Left lung (tissue), 4 donors: ENCODE measurements at regions not wholly inside any gene's neighbourhood (a gene's known extent, or its start where the extent isn't known, plus 50 kb on each side); places are given as distances from the start of the nearest gene placed in this dataset.

Experiments
- ATAC-seq: fragments of 200-7000 bp; cut with Tn5 transposase; one replicate; pipeline ENCODE4 v1.9.1; 2020; ENCODE audit warnings: moderate library complexity
- DNase-seq, 4 donors: peaks; one replicate each; pipeline ENCODE4 v3.0.0-alpha.2; 2013 to 2020
- H3K27ac ChIP-seq, 2 donors: fragments of 200-600 bp; sonication (generic) in 1 of 2; one replicate each; pipeline versions ENCODE4 v1.5.0 to v1.8.0; 2020 to 2021
- H3K27me3 ChIP-seq, 2 donors: fragments of 200-600 bp; sonication (generic) in 1 of 2; one replicate each; pipeline versions ENCODE4 v1.5.0 to v1.8.0; 2020 to 2021
- H3K36me3 ChIP-seq, 2 donors: fragments of 200-600 bp; sonication (generic) in 1 of 2; one replicate each; pipeline versions ENCODE4 v1.5.0 to v1.8.0; 2020 to 2021
- H3K4me1 ChIP-seq, 2 donors: fragments of 200-600 bp; one replicate each; pipeline ENCODE4 v1.8.0; 2021
- H3K4me3 ChIP-seq, 2 donors: fragments of 200-600 bp; sonication (generic) in 1 of 2; one replicate each; pipeline versions ENCODE4 v1.5.0 to v1.8.0; 2020 to 2021; ENCODE audit warnings: mild to moderate bottlenecking in 1 of 2
- H3K9me3 ChIP-seq, 2 donors: fragments of 200-600 bp; sonication (generic) in 1 of 2; one replicate each; pipeline versions ENCODE4 v1.5.0 to v1.8.0; 2020 to 2021
- intact Hi-C, 2 donors: fragments of 100-400 bp; cut with DNase I; formaldehyde crosslinking; loops; one replicate each; pipeline versions ENCODE4 v1.11.2 to v1.14.2; 2022
- TF ChIP-seq, protein P1 (sequence below), 2 donors: fragments of 200-600 bp; sonication (generic) in 1 of 2; IDR thresholded peaks; one replicate each; pipeline versions ENCODE4 v1.5.0 to v1.8.0; 2021; ENCODE audit warnings: antibody characterized with exemption in 2 of 2
- donor health status: DM: no; HTN: yes; CAD: no.
- donor health status: DM: no; HTN: no; CAD: no.

DNA sequence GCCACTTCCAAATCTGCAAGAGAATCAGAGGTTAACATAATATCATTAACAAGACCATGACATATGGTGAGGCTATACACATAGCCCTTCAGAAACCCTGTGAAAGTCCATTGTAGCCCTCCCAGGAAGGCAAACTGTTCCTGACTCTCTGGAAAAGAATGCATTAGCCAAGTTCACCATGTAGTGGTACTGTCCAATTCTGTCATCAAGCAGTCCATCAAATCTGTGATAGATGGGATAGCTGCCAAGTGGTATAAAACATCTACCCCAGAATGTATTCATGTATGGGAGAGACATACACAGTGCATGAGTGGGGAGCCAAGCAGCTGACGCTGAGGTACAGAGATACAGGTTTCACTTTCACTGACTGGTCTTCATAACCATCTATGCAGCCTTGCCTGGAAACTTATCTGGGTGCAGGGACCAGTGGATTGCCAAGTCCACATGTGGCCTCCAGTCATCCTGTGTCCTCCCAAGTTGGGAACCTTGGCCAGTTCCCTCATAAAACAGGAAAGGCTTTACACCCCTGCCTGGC lies 281.1 kb downstream of the MBD2 start:
- no peak for DNase-seq
- H3K4me1 ChIP-seq, result no peaks in the 10 kb centered on the region
- no peaks in the 10 kb centered on the region for H3K27me3 ChIP-seq
- intact Hi-C loops, result no loop called here
- H3K36me3 ChIP-seq, result no peaks in the 10 kb centered on the region
- no peak for ATAC-seq
- no peak overlapping the region for H3K4me3 ChIP-seq
- TF ChIP-seq, protein P1, sequence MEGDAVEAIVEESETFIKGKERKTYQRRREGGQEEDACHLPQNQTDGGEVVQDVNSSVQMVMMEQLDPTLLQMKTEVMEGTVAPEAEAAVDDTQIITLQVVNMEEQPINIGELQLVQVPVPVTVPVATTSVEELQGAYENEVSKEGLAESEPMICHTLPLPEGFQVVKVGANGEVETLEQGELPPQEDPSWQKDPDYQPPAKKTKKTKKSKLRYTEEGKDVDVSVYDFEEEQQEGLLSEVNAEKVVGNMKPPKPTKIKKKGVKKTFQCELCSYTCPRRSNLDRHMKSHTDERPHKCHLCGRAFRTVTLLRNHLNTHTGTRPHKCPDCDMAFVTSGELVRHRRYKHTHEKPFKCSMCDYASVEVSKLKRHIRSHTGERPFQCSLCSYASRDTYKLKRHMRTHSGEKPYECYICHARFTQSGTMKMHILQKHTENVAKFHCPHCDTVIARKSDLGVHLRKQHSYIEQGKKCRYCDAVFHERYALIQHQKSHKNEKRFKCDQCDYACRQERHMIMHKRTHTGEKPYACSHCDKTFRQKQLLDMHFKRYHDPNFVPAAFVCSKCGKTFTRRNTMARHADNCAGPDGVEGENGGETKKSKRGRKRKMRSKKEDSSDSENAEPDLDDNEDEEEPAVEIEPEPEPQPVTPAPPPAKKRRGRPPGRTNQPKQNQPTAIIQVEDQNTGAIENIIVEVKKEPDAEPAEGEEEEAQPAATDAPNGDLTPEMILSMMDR (IDR thresholded peaks at IDR 0.05), result no peak
- H3K27ac ChIP-seq, result no peak overlapping the region
- H3K9me3 ChIP-seq, result peaks cover 0 to 22% of the 10 kb centered on the region in 2 donors

DNA sequence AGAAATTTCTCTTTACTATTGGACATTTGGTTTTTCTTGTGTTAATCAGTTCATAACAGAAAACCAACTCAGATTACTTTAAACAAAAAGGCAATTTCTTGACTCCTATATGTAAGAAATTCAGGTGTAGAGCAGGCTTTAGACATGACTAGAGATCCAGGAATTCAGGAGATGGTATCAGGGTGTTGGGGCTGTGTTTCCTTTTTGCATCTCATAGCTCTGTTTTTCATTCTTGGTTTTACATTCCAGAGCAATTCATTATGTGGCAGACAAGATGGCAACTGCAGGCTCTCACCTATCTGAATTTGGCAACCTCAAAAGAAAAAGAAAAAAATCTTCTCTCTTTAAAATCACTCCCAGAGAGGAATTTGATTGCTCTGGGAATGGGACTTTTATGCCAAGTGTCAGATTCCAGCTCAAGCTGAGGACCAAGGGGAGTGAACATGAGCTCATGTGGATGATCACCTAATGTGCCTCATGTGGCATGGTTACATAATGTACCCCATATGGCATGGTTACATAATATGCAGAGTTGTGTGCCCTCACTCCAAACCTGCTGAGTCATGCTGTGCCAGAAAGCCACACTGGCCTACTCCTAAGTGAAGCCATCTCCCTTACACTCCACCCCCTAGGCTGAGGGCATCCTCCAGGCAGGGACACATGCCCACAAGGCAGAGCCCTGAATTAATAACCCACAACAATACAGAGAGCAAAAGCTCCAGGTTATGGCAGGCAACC lies 282.7 kb downstream of the MBD2 start:
- Histone ChIP-seq H3K4me3 (no peak overlapping the region), H3K27me3 (no peaks in the 10 kb centered on the region), H3K27ac (no peak overlapping the region), H3K9me3 (peaks cover 0 to 22% of the 10 kb centered on the region in 2 donors), H3K36me3 (no peaks in the 10 kb centered on the region), H3K4me1 (no peaks in the 10 kb centered on the region)
- TF ChIP-seq, protein P1 (IDR thresholded peaks at IDR 0.05), result no peak
- peak; percentile 26 for ATAC-seq
- DNase-seq, result no peak
- intact Hi-C loops, result no loop called here

DNA sequence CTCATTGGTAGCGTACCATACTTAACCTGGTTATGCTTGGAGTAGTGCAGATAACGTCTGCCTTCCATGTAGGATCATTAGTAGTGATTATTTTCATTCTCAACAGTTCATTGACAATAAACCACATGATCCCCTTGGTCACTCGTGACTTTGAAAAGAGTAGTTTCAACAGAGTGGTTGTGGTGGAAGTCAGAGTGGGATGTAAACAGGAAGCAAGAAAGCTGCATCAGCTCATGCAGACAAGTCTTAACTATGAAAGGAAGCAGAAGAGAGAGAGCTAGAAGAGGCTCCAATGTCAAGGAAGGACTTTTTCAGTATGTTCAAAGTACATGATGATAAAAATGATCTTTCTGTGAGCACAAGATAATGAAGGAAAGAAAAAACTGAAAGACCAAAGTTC lies 287.4 kb downstream of the MBD2 start:
- ATAC-seq, result no peak
- no peaks in the 10 kb centered on the region for H3K36me3 ChIP-seq
- TF ChIP-seq, protein P1 (IDR thresholded peaks at IDR 0.05), result no peak
- H3K4me3 ChIP-seq, result no peak overlapping the region
- H3K27ac ChIP-seq, result no peak overlapping the region
- H3K27me3 ChIP-seq, result no peaks in the 10 kb centered on the region
- DNase-seq, result no peak
- no peaks in the 10 kb centered on the region for H3K9me3 ChIP-seq
- intact Hi-C loops, result no loop called here
- H3K4me1 ChIP-seq, result no peaks in the 10 kb centered on the region

DNA sequence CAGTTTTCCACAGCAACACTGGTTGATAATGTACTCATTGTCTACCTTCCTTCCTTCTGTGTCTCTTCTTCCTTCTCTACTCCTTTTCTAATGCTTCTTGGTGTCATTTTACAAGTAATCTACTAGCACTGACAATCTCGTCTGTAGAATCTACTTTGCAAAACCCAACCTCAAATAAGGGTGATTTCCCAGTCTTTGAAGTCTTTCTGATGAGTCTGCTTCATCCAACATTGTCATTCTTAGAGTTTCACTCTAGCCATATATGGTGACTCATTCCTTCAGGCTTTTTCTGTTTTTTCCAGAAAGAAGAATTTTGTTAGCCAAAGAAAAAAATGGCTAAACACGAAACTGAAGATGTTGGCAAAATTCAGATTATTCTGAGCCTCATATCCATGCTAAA lies 288.7 kb downstream of the MBD2 start:
- ATAC-seq, result no peak
- no peaks in the 10 kb centered on the region for H3K27me3 ChIP-seq
- no peak for DNase-seq
- H3K36me3 ChIP-seq, result no peaks in the 10 kb centered on the region
- H3K4me3 ChIP-seq, result no peak overlapping the region
- no peak overlapping the region for H3K27ac ChIP-seq
- no peaks in the 10 kb centered on the region for H3K9me3 ChIP-seq
- intact Hi-C loops, result no loop called here
- TF ChIP-seq, protein P1 (IDR thresholded peaks at IDR 0.05), result no peak
- no peaks in the 10 kb centered on the region for H3K4me1 ChIP-seq

DNA sequence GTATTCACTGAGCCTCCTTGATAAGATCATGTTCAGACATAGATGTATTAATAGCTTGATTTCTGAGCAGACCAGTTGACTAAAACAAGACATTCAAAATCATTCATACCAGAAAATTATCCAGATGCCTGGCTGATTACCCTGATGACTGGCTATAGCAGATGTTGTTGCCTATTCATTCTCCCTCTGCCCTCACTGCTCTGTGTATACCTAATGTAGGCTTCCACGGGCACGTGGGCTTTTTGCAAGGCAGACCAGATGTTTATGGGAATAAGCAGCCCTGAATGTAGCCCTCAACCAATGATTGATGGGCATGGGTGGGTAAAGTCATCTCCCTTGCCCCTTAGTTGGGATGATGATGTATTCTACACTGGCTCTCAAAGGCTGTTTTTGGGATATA lies 289.1 kb downstream of the MBD2 start:
- ATAC-seq (no peak), DNase-seq (no peak)
- TF ChIP-seq, protein P1 (IDR thresholded peaks at IDR 0.05), result no peak
- H3K36me3 ChIP-seq, result no peaks in the 10 kb centered on the region
- H3K9me3 ChIP-seq, result no peaks in the 10 kb centered on the region
- H3K27me3 ChIP-seq, result no peaks in the 10 kb centered on the region
- H3K4me3 ChIP-seq, result no peak overlapping the region
- H3K4me1 ChIP-seq, result no peaks in the 10 kb centered on the region
- intact Hi-C loops, result no loop called here
- H3K27ac ChIP-seq, result no peak overlapping the region
